IgD-negative memory B cell (primary cell): ENCODE measurements at regions not wholly inside any gene's neighbourhood (a gene's known extent, or its start where the extent isn't known, plus 50 kb on each side); places are given as distances from the start of the nearest gene placed in this dataset.
"Not testable (repeated sequence)": the region's sequence is repeated elsewhere in the genome, so short reads cannot be mapped to it uniquely, and the experiment has no call there.

Source experiments
- H3K27ac Mint-ChIP-seq, 3 donors: one replicate each; pipeline ENCODE4 v1.8.0; 2020 to 2022; ENCODE audit warnings: mild to moderate bottlenecking in 3 of 3, mixed read lengths in 3 of 3, moderate library complexity in 1 of 3
- H3K27me3 Mint-ChIP-seq: one replicate; pipeline ENCODE4 v1.8.0; 2021; ENCODE audit warnings: mixed read lengths
- H3K36me3 Mint-ChIP-seq: one replicate; pipeline ENCODE4 v1.8.0; 2020; ENCODE audit warnings: mild to moderate bottlenecking, mixed read lengths
- H3K4me1 Mint-ChIP-seq, 3 donors: one replicate each; pipeline ENCODE4 v1.8.0; 2020 to 2022; ENCODE audit warnings: mixed read lengths in 3 of 3, mild to moderate bottlenecking in 1 of 3
- H3K4me3 Mint-ChIP-seq, 4 donors: one replicate each; pipeline ENCODE4 v1.8.0; 2020 to 2022; ENCODE audit warnings: mild to moderate bottlenecking in 4 of 4, mixed read lengths in 4 of 4, moderate library complexity in 3 of 4
- H3K9me3 Mint-ChIP-seq, 3 donors: one replicate each; pipeline ENCODE4 v1.8.0; 2020 to 2021; ENCODE audit warnings: mixed read lengths in 3 of 3, mild to moderate bottlenecking in 1 of 3

GRCh38 chr18:60239024-60239710 lies 133.4 kb downstream of the MC4R start:
- not testable (repeated sequence) for H3K4me3 Mint-ChIP-seq, H3K27ac Mint-ChIP-seq, H3K36me3 Mint-ChIP-seq, H3K9me3 Mint-ChIP-seq, H3K4me1 Mint-ChIP-seq, H3K27me3 Mint-ChIP-seq

- H3K36me3 Mint-ChIP-seq, result no peaks in the 10 kb centered on the region
- no peaks in the 10 kb centered on the region for H3K4me1 Mint-ChIP-seq
- no peak overlapping the region for H3K4me3 Mint-ChIP-seq
- H3K9me3 Mint-ChIP-seq, result no peaks in the 10 kb centered on the region
- no peak overlapping the region for H3K27ac Mint-ChIP-seq
- H3K27me3 Mint-ChIP-seq, result peaks cover 1% of the 10 kb centered on the region
Measured at GRCh38 chr18:60235164-60235563, 137.4 kb downstream of the MC4R start.

- Mint-ChIP-seq H3K9me3 (no peaks in the 10 kb centered on the region), H3K4me3 (no peak overlapping the region), H3K27me3 (no peaks in the 10 kb centered on the region)
Measured at GRCh38 chr18:60232541-60232940, 140.0 kb downstream of the MC4R start.

DNA sequence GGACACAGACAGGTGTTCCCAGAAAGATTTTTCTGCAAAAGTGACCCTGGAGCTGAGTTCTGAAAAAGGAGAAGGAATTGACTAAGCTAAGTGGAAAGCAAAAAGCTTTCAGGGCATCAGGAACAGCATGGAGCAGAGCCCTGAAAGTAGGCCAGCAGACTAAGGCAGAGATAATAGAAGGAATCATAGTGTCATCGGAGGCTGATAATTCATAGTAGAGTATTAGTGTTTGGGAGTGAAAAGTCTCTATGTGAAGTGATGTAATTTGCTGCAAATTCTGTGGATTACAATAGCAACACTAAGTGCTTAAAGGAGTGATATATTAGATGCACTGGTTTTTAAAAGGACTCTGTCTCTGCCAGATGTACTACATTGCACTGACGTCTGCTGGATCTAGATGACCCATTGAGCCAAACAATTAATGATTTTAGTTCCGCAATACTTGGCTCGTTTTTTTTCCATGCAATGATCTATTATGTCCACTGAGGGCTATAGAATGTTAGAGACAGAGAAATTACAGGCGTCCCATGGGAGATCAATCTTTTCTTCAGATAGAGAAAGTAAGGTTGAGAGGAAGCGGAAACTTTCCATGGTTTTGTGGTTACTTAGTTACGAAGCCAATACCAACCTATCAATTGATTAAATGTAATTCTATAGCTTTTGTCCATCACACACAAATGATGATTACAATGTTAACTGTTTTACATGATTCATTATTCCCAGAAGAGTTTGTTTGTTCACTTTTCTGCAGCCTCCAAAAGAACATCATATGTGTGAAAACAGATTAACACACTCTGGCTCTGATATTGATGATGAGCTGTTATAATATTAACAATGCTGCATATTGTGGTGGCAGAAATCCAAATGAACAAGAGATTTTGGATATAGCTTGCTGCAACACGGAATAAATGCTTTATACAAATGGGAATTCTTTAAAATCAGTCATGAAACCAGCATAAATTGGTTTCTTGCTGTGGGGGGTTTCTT lies 143.7 kb downstream of the MC4R start:
- Mint-ChIP-seq H3K4me3 (no peak overlapping the region), H3K4me1 (no peaks in the 10 kb centered on the region), H3K36me3 (no peaks in the 10 kb centered on the region), H3K27me3 (no peaks in the 10 kb centered on the region), H3K27ac (no peak overlapping the region), H3K9me3 (peaks cover 0 to 6% (median 5%) of the 10 kb centered on the region in 3 donors)

More at GRCh38 chr18:60232541-60232940, 140.0 kb downstream of the MC4R start:
- Mint-ChIP-seq H3K4me1 (no peaks in the 10 kb centered on the region), H3K36me3 (no peaks in the 10 kb centered on the region), H3K27ac (no peak overlapping the region)

- no peak overlapping the region for H3K27ac Mint-ChIP-seq
- no peak overlapping the region for H3K4me3 Mint-ChIP-seq
- no peaks in the 10 kb centered on the region for H3K4me1 Mint-ChIP-seq
- H3K27me3 Mint-ChIP-seq, result no peaks in the 10 kb centered on the region
- H3K9me3 Mint-ChIP-seq, result no peaks in the 10 kb centered on the region
- no peaks in the 10 kb centered on the region for H3K36me3 Mint-ChIP-seq
Measured at GRCh38 chr18:60215432-60215831, 157.1 kb downstream of the MC4R start.

GRCh38 chr18:60209042-60209441 lies 163.5 kb downstream of the MC4R start:
- no peaks in the 10 kb centered on the region for H3K4me1 Mint-ChIP-seq
- no peaks in the 10 kb centered on the region for H3K36me3 Mint-ChIP-seq

GRCh38 chr18:60202708-60203107 lies 169.9 kb downstream of the MC4R start:
- no peak overlapping the region for H3K27ac Mint-ChIP-seq
- H3K9me3 Mint-ChIP-seq, result no peaks in the 10 kb centered on the region
- H3K27me3 Mint-ChIP-seq, result peaks cover 2% of the 10 kb centered on the region

More at GRCh38 chr18:60209042-60209441, 163.5 kb downstream of the MC4R start:
- H3K27ac Mint-ChIP-seq, result no peak overlapping the region
- H3K4me3 Mint-ChIP-seq, result no peak overlapping the region
- H3K27me3 Mint-ChIP-seq, result no peaks in the 10 kb centered on the region
- H3K9me3 Mint-ChIP-seq, result no peaks in the 10 kb centered on the region

DNA sequence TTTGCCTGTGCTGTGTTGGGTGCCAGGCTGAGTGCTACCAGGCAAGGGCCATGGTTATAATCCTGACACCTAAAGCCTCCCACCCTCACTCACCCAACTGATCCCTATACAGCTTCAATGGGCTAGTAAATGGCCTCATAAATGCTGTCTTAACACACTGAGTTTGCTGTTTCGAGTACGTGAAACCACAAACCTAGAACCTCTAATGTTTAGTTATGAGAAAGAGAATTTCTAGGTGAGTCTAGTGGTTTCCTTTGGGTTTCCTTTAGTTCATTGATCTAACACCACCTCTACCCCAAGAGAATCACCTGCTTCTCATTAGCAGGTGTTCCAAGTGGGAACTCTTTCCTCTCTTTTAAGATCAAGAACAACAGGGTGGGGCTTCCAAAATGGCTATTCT lies 172.0 kb downstream of the MC4R start:
- peaks cover 2% of the 10 kb centered on the region for H3K27me3 Mint-ChIP-seq
- no peak overlapping the region for H3K27ac Mint-ChIP-seq
- no peak overlapping the region for H3K4me3 Mint-ChIP-seq
- H3K36me3 Mint-ChIP-seq, result no peaks in the 10 kb centered on the region
- H3K9me3 Mint-ChIP-seq, result no peaks in the 10 kb centered on the region
- no peaks in the 10 kb centered on the region for H3K4me1 Mint-ChIP-seq

More at GRCh38 chr18:60202708-60203107, 169.9 kb downstream of the MC4R start:
- Mint-ChIP-seq H3K4me3 (no peak overlapping the region), H3K4me1 (no peaks in the 10 kb centered on the region), H3K36me3 (no peaks in the 10 kb centered on the region)

DNA sequence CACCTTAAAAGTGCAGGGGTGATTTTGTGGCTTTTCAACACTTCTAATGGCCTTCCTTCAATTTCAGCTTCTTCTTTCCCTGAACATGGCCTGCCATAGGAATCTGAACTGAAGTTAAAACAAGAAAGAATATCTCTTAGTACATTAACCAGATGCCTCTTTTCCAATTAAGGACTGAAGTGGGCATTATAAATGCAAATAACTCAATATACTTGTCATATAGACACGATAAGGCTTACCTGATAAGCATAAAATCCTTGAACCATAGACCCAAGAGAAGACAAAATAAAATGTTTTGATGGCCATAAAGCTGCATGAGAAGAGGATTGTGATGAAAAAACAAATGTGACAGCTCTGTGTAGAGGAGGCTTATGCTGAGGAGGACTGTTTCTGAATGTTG lies 173.1 kb downstream of the MC4R start:
- Mint-ChIP-seq H3K36me3 (no peaks in the 10 kb centered on the region), H3K4me1 (no peaks in the 10 kb centered on the region), H3K27ac (no peak overlapping the region), H3K4me3 (no peak overlapping the region), H3K27me3 (peaks cover 2% of the 10 kb centered on the region), H3K9me3 (no peaks in the 10 kb centered on the region)

GRCh38 chr18:60197671-60198462 lies 174.7 kb downstream of the MC4R start:
- no peak overlapping the region for H3K4me3 Mint-ChIP-seq
- no peaks in the 10 kb centered on the region for H3K4me1 Mint-ChIP-seq
- H3K9me3 Mint-ChIP-seq, result no peaks in the 10 kb centered on the region
- no peak overlapping the region for H3K27ac Mint-ChIP-seq
- no peaks in the 10 kb centered on the region for H3K36me3 Mint-ChIP-seq
- peaks cover 4% of the 10 kb centered on the region for H3K27me3 Mint-ChIP-seq

GRCh38 chr18:60196836-60197606 lies 175.6 kb downstream of the MC4R start:
- Mint-ChIP-seq H3K36me3 (no peaks in the 10 kb centered on the region), H3K4me3 (no peak overlapping the region), H3K27ac (no peak overlapping the region), H3K4me1 (no peaks in the 10 kb centered on the region), H3K9me3 (no peaks in the 10 kb centered on the region), H3K27me3 (peaks cover 4% of the 10 kb centered on the region)

- no peaks in the 10 kb centered on the region for H3K9me3 Mint-ChIP-seq
- no peak overlapping the region for H3K4me3 Mint-ChIP-seq
- H3K36me3 Mint-ChIP-seq, result no peaks in the 10 kb centered on the region
- peaks cover 8% of the 10 kb centered on the region for H3K27me3 Mint-ChIP-seq
- H3K4me1 Mint-ChIP-seq, result no peaks in the 10 kb centered on the region
- H3K27ac Mint-ChIP-seq, result no peak overlapping the region
Measured at GRCh38 chr18:60193780-60194179, 178.8 kb downstream of the MC4R start.

- H3K36me3 Mint-ChIP-seq, result no peaks in the 10 kb centered on the region
Measured at GRCh38 chr18:60191926-60192325, 180.6 kb downstream of the MC4R start.

DNA sequence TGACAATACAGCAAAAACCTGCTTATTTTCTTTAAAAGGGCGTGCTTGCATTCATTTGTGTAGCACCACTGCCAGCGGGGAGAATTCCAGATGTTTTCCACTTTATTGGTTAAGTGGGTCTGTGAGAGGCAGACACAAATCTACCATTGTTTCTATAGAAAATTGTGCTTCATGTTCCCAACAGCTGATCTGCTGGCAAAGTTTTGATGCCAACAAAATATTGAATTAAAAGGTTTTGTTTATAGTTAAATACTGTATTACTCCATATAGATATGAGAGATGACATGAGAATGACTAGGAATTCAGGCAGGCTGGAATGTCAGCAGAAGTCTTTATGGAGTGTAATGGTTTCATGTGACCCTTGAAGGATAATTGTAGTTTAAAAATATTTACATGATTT lies 182.7 kb downstream of the MC4R start:
- H3K9me3 Mint-ChIP-seq, result peaks cover 0 to 2% (median 2%) of the 10 kb centered on the region in 3 donors
- no peak overlapping the region for H3K4me3 Mint-ChIP-seq

More at GRCh38 chr18:60191926-60192325, 180.6 kb downstream of the MC4R start:
- Mint-ChIP-seq H3K4me3 (no peak overlapping the region), H3K27me3 (peaks cover 8% of the 10 kb centered on the region), H3K9me3 (peaks cover 0 to 2% (median 0%) of the 10 kb centered on the region in 3 donors), H3K4me1 (no peaks in the 10 kb centered on the region), H3K27ac (no peak overlapping the region)

More for the DNA sequence above, 182.7 kb downstream of the MC4R start:
- Mint-ChIP-seq H3K4me1 (no peaks in the 10 kb centered on the region), H3K27me3 (peaks cover 8% of the 10 kb centered on the region), H3K36me3 (no peaks in the 10 kb centered on the region), H3K27ac (no peak overlapping the region)
